ENCODE measurements at regions not wholly inside any gene's neighbourhood (a gene's known extent, or its start where the extent isn't known, plus 50 kb on each side); places are given as distances from the start of the nearest gene placed in this dataset.
"Not testable (repeated sequence)": the region's sequence is repeated elsewhere in the genome, so short reads cannot be mapped to it uniquely, and the experiment has no call there.

- no peak for DNase-seq (ENCODE audit: low read depth in 3 of 3)
Observed at GRCh38 chr19:31528261-31528660, 179.0 kb upstream of the TSHZ3 start.

GRCh38 chr19:31529121-31529520, 179.9 kb upstream of the TSHZ3 start:
- DNase-seq (ENCODE audit: low read depth in 3 of 3), result no peak

- no peak for DNase-seq (ENCODE audit: low read depth in 3 of 3)
Observed at GRCh38 chr19:31530781-31531180, 181.5 kb upstream of the TSHZ3 start.

- DNase-seq (ENCODE audit: low read depth in 3 of 3), result no peak
Observed at GRCh38 chr19:31531326-31531725, 182.1 kb upstream of the TSHZ3 start.

- DNase-seq (ENCODE audit: low read depth in 3 of 3), result no peak
Observed at GRCh38 chr19:31532034-31532433, 182.8 kb upstream of the TSHZ3 start.

- DNase-seq (ENCODE audit: low read depth in 3 of 3), result no peak
Observed at GRCh38 chr19:31533114-31533513, 183.9 kb upstream of the TSHZ3 start.

GRCh38 chr19:31534231-31534630, 185.0 kb upstream of the TSHZ3 start:
- no peak for DNase-seq (ENCODE audit: low read depth in 3 of 3)

GRCh38 chr19:31534786-31535657, 185.8 kb upstream of the TSHZ3 start:
- DNase-seq (ENCODE audit: low read depth in 3 of 3), result no peak

- DNase-seq (ENCODE audit: low read depth in 3 of 3), result no peak
Observed at GRCh38 chr19:31535691-31536460, 186.6 kb upstream of the TSHZ3 start.

GRCh38 chr19:31537136-31537535, 187.9 kb upstream of the TSHZ3 start:
- DNase-seq (ENCODE audit: low read depth in 3 of 3), result no peak

GRCh38 chr19:31537902-31538301, 188.7 kb upstream of the TSHZ3 start:
- DNase-seq (ENCODE audit: low read depth in 3 of 3), result not testable (repeated sequence)

- no peak for DNase-seq (ENCODE audit: low read depth in 3 of 3)
Observed at GRCh38 chr19:31538879-31539278, 189.6 kb upstream of the TSHZ3 start.

GRCh38 chr19:31539386-31539785, 190.2 kb upstream of the TSHZ3 start:
- no peak for DNase-seq (ENCODE audit: low read depth in 3 of 3)

GRCh38 chr19:31541396-31541795, 192.2 kb upstream of the TSHZ3 start:
- no peak for DNase-seq (ENCODE audit: low read depth in 3 of 3)

GRCh38 chr19:31543456-31543855, 194.2 kb upstream of the TSHZ3 start:
- DNase-seq (ENCODE audit: low read depth in 3 of 3), result no peak

GRCh38 chr19:31545777-31546176, 196.5 kb upstream of the TSHZ3 start:
- no peak for DNase-seq (ENCODE audit: low read depth in 3 of 3)

- DNase-seq (ENCODE audit: low read depth in 3 of 3), result no peak
Observed at GRCh38 chr19:31546205-31546960, 197.1 kb upstream of the TSHZ3 start.

- DNase-seq (ENCODE audit: low read depth in 3 of 3), result no peak
Observed at GRCh38 chr19:31548941-31549340, 199.7 kb upstream of the TSHZ3 start.

- no peak for DNase-seq (ENCODE audit: low read depth in 3 of 3)
Observed at GRCh38 chr19:31553112-31553845, 204.0 kb upstream of the TSHZ3 start.

GRCh38 chr19:31553846-31554215, 204.6 kb upstream of the TSHZ3 start:
- no peak for DNase-seq (ENCODE audit: low read depth in 3 of 3)

GRCh38 chr19:31554360-31554759, 205.1 kb upstream of the TSHZ3 start:
- no peak for DNase-seq (ENCODE audit: low read depth in 3 of 3)
